Neutrophil (primary cell): ENCODE measurements at regions not wholly inside any gene's neighbourhood (a gene's known extent, or its start where the extent isn't known, plus 50 kb on each side); places are given as distances from the start of the nearest gene placed in this dataset.

Source experiments
- H3K27ac ChIP-seq: fragments of 200-600 bp; sonication (generic); 2 replicates; pipeline ENCODE4 v1.5.1; 2016; ENCODE audit warnings: mild to moderate bottlenecking, moderate library complexity
- H3K27me3 ChIP-seq: fragments of 200-600 bp; sonication (generic); 2 replicates; pipeline ENCODE4 v1.6.0; 2016; ENCODE audit warnings: mild to moderate bottlenecking
- H3K36me3 ChIP-seq: fragments of 200-600 bp; sonication (generic); 2 replicates; pipeline ENCODE4 v1.5.1; 2017
- H3K4me1 ChIP-seq, 2 experiments: fragments of 200-600 bp in 1 of 2; sonication (generic) in 1 of 2; 1 replicate in 1 of 2; 2 replicates in 1 of 2; pipeline versions ENCODE4 v1.5.1 to v1.6.1; 2013 to 2016; ENCODE audit warnings: low read depth in 1 of 2, low read length in 1 of 2, mild to moderate bottlenecking in 1 of 2, moderate library complexity in 1 of 2; ENCODE audit not compliant: control insufficient read depth in 1 of 2, insufficient read depth in 1 of 2
- H3K4me3 ChIP-seq, 2 experiments: fragments of 200-600 bp in 1 of 2; sonication (generic) in 1 of 2; 1 replicate in 1 of 2; 2 replicates in 1 of 2; pipeline ENCODE4 v1.5.1; 2013 to 2016; ENCODE audit warnings: low read depth in 1 of 2, low read length in 1 of 2, mild to moderate bottlenecking in 1 of 2, moderate library complexity in 1 of 2
- H3K9me3 ChIP-seq: fragments of 200-600 bp; sonication (generic); 2 replicates; pipeline ENCODE4 v1.5.1; 2016
- CTCF ChIP-seq: fragments of 200-600 bp; sonication (generic); IDR thresholded peaks from 2 replicates; pipeline ENCODE4 v1.5.1; 2016; ENCODE audit warnings: antibody characterized with exemption

GRCh38 chr14:36441283-36441682, 78.7 kb downstream of the NKX2-1 start:
- H3K36me3 ChIP-seq, result no peaks in the 10 kb centered on the region
- no peaks in the 10 kb centered on the region for H3K9me3 ChIP-seq
- no peak for TF ChIP-seq CTCF
- no peak overlapping the region for H3K27ac ChIP-seq
- peaks cover 29% of the 10 kb centered on the region for H3K27me3 ChIP-seq
- no peak overlapping the region for H3K4me3 ChIP-seq
- H3K4me1 ChIP-seq, result no peaks in the 10 kb centered on the region

GRCh38 chr14:36439766-36440165, 80.3 kb downstream of the NKX2-1 start:
- Histone ChIP-seq H3K36me3 (no peaks in the 10 kb centered on the region), H3K9me3 (no peaks in the 10 kb centered on the region), H3K4me3 (no peak overlapping the region), H3K27ac (no peak overlapping the region), H3K4me1 (no peaks in the 10 kb centered on the region), H3K27me3 (peaks cover 24% of the 10 kb centered on the region)
- no peak for TF ChIP-seq CTCF

- no peak overlapping the region for H3K27ac ChIP-seq
- no peak overlapping the region for H3K4me3 ChIP-seq
- H3K9me3 ChIP-seq, result no peaks in the 10 kb centered on the region
- no peaks in the 10 kb centered on the region for H3K36me3 ChIP-seq
- peaks cover 24% of the 10 kb centered on the region for H3K27me3 ChIP-seq
- no peak for TF ChIP-seq CTCF
- no peaks in the 10 kb centered on the region for H3K4me1 ChIP-seq
Observed at GRCh38 chr14:36438883-36439282, 81.1 kb downstream of the NKX2-1 start.

- no peak overlapping the region for H3K27ac ChIP-seq
- no peaks in the 10 kb centered on the region for H3K27me3 ChIP-seq
- no peaks in the 10 kb centered on the region for H3K36me3 ChIP-seq
- H3K4me3 ChIP-seq, result no peak overlapping the region
- TF ChIP-seq CTCF, result no peak
- H3K4me1 ChIP-seq, result no peaks in the 10 kb centered on the region
- H3K9me3 ChIP-seq, result no peaks in the 10 kb centered on the region
Observed at GRCh38 chr14:36430662-36431084, 89.4 kb downstream of the NKX2-1 start.

GRCh38 chr14:36430169-36430568, 89.9 kb downstream of the NKX2-1 start:
- Histone ChIP-seq H3K4me3 (no peak overlapping the region), H3K27me3 (no peaks in the 10 kb centered on the region), H3K4me1 (no peaks in the 10 kb centered on the region), H3K36me3 (no peaks in the 10 kb centered on the region), H3K27ac (no peak overlapping the region), H3K9me3 (no peaks in the 10 kb centered on the region)
- TF ChIP-seq CTCF, result no peak

GRCh38 chr14:36429692-36430091, 90.3 kb downstream of the NKX2-1 start:
- TF ChIP-seq CTCF, result no peak
- H3K4me3 ChIP-seq, result no peak overlapping the region

More at GRCh38 chr14:36429692-36430091, 90.3 kb downstream of the NKX2-1 start:
- H3K27me3 ChIP-seq, result no peaks in the 10 kb centered on the region
- H3K4me1 ChIP-seq, result no peaks in the 10 kb centered on the region
- H3K27ac ChIP-seq, result no peak overlapping the region
- no peaks in the 10 kb centered on the region for H3K36me3 ChIP-seq
- no peaks in the 10 kb centered on the region for H3K9me3 ChIP-seq
